Neural progenitor cell (in vitro differentiated cells): ENCODE measurements at regions not wholly inside any gene's neighbourhood (a gene's known extent, or its start where the extent isn't known, plus 50 kb on each side); places are given as distances from the start of the nearest gene placed in this dataset.
"Not testable (repeated sequence)": the region's sequence is repeated elsewhere in the genome, so short reads cannot be mapped to it uniquely, and the experiment has no call there.

Experiments
- EZH2 ChIP-seq: fragments of 200-600 bp; sonication (generic); IDR thresholded peaks from 2 replicates; pipeline ENCODE4 v1.6.1; 2017; ENCODE audit warnings: antibody characterized with exemption, mild to moderate bottlenecking, moderate library complexity
- EZH2phosphoT487 ChIP-seq: fragments of 200-600 bp; sonication (generic); IDR thresholded peaks from 2 replicates; pipeline ENCODE4 v1.6.1; 2017; ENCODE audit warnings: antibody characterized with exemption

- TF ChIP-seq EZH2, EZH2phosphoT487: not testable (repeated sequence)
Measured at GRCh38 chrX:115987464-115987863, 183.1 kb upstream of the AGTR2 start.
